Activated CD8-positive, alpha-beta memory T cell treated with anti-CD3 and anti-CD28 coated beads, Interleukin-2, amount 50 U/mL, for 48 hours (primary cell): ENCODE measurements at regions not wholly inside any gene's neighbourhood (a gene's known extent, or its start where the extent isn't known, plus 50 kb on each side); places are given as distances from the start of the nearest gene placed in this dataset.

Experiments used
- DNase-seq: peaks from one replicate; pipeline ENCODE4 v3.0.0-alpha.2; 2020

GRCh38 chr13:90533866-90534265, 813.6 kb upstream of the MIR17HG start:
- no peak for DNase-seq

- DNase-seq, result no peak
These were observed 812.7 kb upstream of the MIR17HG start for GRCh38 chr13:90534617-90535370.

- no peak for DNase-seq
These were observed 812.1 kb upstream of the MIR17HG start for GRCh38 chr13:90535421-90535820.

GRCh38 chr13:90538063-90538462, 809.4 kb upstream of the MIR17HG start:
- DNase-seq, result no peak

GRCh38 chr13:90541346-90541745, 806.1 kb upstream of the MIR17HG start:
- no peak for DNase-seq

GRCh38 chr13:90542959-90543505, 804.5 kb upstream of the MIR17HG start:
- no peak for DNase-seq

- DNase-seq, result no peak
These were observed 802.2 kb upstream of the MIR17HG start for GRCh38 chr13:90545070-90545840.

GRCh38 chr13:90547272-90547790, 800.2 kb upstream of the MIR17HG start:
- no peak for DNase-seq

- no peak for DNase-seq
These were observed 796.2 kb upstream of the MIR17HG start for GRCh38 chr13:90551253-90551652.

GRCh38 chr13:90552702-90553101, 794.8 kb upstream of the MIR17HG start:
- DNase-seq, result no peak

GRCh38 chr13:90553159-90553558, 794.3 kb upstream of the MIR17HG start:
- no peak for DNase-seq

- no peak for DNase-seq
These were observed 789.9 kb upstream of the MIR17HG start for GRCh38 chr13:90557626-90558025.

GRCh38 chr13:90562443-90562842, 785.0 kb upstream of the MIR17HG start:
- no peak for DNase-seq

GRCh38 chr13:90564096-90564495, 783.4 kb upstream of the MIR17HG start:
- no peak for DNase-seq

GRCh38 chr13:90564566-90564965, 782.9 kb upstream of the MIR17HG start:
- no peak for DNase-seq

- DNase-seq, result no peak
These were observed 781.3 kb upstream of the MIR17HG start for GRCh38 chr13:90565985-90566713.

- DNase-seq, result no peak
These were observed 779.3 kb upstream of the MIR17HG start for GRCh38 chr13:90568165-90568564.

GRCh38 chr13:90576067-90576466, 771.4 kb upstream of the MIR17HG start:
- no peak for DNase-seq

GRCh38 chr13:90577726-90578125, 769.8 kb upstream of the MIR17HG start:
- DNase-seq, result no peak

- no peak for DNase-seq
These were observed 762.1 kb upstream of the MIR17HG start for GRCh38 chr13:90585392-90585791.

GRCh38 chr13:90591260-90591926, 756.1 kb upstream of the MIR17HG start:
- no peak for DNase-seq

- DNase-seq, result no peak
These were observed 755.6 kb upstream of the MIR17HG start for GRCh38 chr13:90591927-90592268.

- DNase-seq, result no peak
These were observed 754.5 kb upstream of the MIR17HG start for GRCh38 chr13:90592943-90593342.
